ENCODE measurements at regions not wholly inside any gene's neighbourhood (a gene's known extent, or its start where the extent isn't known, plus 50 kb on each side); places are given as distances from the start of the nearest gene placed in this dataset.
A peak's percentile ranks its signal among the peaks of the same experiment; 100 is the strongest.

DNA sequence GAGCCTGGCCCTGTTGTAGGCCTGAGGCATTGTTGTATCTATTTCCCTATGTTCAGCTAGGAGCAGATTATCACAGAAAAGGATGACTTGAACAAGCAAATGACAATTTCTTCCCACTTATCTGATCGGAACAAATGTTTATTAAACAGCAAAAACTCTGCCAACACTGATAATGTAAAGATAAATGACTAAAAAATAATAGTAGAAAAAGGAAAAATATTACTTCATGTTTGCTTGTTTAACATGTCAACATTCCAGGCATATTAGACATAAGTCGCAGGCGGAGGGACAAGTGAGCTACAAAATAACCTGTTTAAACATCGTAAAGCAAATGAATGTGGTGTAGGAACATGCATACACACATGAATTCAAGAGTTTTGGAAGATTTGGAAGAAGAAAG lies 257.9 kb downstream of the TMX3 start:
- TF ChIP-seq, protein P1, sequence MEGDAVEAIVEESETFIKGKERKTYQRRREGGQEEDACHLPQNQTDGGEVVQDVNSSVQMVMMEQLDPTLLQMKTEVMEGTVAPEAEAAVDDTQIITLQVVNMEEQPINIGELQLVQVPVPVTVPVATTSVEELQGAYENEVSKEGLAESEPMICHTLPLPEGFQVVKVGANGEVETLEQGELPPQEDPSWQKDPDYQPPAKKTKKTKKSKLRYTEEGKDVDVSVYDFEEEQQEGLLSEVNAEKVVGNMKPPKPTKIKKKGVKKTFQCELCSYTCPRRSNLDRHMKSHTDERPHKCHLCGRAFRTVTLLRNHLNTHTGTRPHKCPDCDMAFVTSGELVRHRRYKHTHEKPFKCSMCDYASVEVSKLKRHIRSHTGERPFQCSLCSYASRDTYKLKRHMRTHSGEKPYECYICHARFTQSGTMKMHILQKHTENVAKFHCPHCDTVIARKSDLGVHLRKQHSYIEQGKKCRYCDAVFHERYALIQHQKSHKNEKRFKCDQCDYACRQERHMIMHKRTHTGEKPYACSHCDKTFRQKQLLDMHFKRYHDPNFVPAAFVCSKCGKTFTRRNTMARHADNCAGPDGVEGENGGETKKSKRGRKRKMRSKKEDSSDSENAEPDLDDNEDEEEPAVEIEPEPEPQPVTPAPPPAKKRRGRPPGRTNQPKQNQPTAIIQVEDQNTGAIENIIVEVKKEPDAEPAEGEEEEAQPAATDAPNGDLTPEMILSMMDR (IDR thresholded peaks at IDR 0.05; ENCODE audit: low read depth, low read length, missing control alignments) = no peak
- in situ Hi-C loops (cut with HindIII; ENCODE audit: low sequenced_read_pairs) = no loop called here
- H3K4me3 ChIP-seq (ENCODE audit: low read depth, low read length) = no peak overlapping the region
- DNase-seq (ENCODE audit: low read depth) = no peak

DNA sequence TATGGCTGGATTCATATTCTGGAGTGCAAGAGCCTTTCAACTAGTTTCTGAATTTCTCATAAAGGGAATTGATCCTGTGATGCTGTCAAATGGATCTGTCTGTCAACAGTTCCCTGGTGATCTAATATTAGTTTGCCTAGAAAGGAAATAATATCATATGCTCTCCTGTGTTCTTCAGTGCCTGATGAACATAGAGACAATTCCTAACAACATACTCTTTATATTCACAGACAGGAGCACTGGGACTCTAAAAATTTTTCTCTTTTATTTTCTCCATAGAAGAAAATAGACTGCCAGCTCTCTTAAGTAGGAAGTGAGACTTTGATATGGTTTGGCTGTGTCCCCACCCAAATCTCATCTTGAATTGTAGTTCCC lies 259.7 kb downstream of the TMX3 start:
- DNase-seq (ENCODE audit: low read depth) = no peak
- TF ChIP-seq, protein P1 (IDR thresholded peaks at IDR 0.05; ENCODE audit: low read depth, low read length, missing control alignments) = no peak

DNA sequence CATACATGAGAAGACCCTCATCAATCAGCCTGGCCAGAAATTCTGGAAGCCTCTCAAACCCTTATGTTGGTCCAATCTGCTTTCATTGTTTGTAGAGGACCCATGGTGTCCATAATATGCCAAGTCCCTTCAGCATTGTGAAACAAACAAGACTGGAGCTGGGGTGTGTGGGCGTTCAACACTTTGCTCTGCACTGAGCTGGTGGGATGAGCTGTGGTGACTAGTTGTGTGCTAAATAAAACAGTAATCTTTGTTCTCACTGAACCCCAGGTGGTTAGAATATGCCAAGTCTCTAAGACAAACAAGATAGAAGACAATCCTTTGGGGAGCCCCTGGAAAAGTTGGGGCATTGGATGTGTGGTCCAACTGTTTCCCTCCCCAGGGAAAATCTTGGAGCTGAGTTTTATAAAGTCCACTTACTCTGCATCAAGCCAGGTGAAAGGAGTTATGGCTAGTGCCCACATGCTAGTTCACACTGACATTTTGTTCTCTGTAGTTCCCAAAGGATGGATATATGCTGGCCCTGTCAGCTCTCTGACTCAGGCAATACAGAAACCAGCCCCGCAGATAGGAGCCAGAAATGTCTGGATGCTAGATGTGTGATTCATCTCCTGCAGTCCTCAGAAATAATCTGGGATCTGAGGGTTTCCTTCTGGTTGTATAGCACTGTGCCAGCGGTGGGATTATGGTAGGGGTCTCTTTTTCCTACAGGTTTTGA lies 260.2 kb downstream of the TMX3 start:
- TF ChIP-seq, protein P1 (IDR thresholded peaks at IDR 0.05; ENCODE audit: low read depth, low read length, missing control alignments) = no peak
- in situ Hi-C loops (cut with HindIII; ENCODE audit: low sequenced_read_pairs) = no loop called here
- no peak for DNase-seq (ENCODE audit: low read depth)
- no peak overlapping the region for H3K4me3 ChIP-seq (ENCODE audit: low read depth, low read length)

More for the DNA sequence above, 259.7 kb downstream of the TMX3 start:
- H3K4me3 ChIP-seq (ENCODE audit: low read depth, low read length) = no peak overlapping the region
- in situ Hi-C loops (cut with HindIII; ENCODE audit: low sequenced_read_pairs) = no loop called here

DNA sequence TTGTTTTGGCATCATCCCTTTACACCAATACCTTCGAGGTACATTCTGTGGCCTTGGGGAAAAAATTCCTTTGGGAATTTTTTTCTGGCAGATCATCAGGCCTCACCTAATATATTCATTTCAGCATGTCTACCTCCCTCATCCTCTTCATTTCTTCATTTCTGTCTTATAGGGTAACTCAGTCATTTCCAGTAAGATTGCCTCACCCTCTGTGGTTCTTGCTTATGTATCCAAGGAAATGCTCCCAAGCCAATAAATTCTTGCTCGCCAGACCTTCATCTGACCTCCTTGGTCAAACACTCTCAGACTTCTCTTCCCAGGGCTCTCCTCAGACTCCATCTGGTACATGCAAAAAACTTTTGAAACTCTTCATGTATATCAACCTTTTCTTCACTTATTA lies 265.6 kb downstream of the TMX3 start:
- no peak overlapping the region for H3K4me3 ChIP-seq (ENCODE audit: low read depth, low read length)
- TF ChIP-seq, protein P1 (IDR thresholded peaks at IDR 0.05; ENCODE audit: low read depth, low read length, missing control alignments) = no peak
- in situ Hi-C loops (cut with HindIII; ENCODE audit: low sequenced_read_pairs) = no loop called here
- DNase-seq (ENCODE audit: low read depth) = peak; percentile 47

DNA sequence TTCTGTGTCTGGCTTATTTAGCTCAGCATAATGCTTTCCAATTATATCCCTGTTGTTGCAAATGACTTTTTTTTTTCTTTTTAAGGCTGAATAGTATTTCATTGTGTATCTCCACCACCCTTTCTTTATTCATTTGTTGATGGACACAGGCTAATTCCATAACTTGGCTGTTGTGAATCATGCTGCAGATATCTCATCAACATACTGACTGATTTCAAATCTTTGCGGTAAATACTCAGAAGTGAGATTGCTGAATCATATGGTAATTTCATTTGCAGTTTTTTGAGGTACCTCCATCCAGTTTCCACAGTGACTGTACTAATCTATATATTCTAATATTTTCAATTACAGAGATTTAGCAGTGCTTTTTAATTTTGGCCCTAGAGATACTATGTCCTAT lies 266.2 kb downstream of the TMX3 start:
- in situ Hi-C loops (cut with HindIII; ENCODE audit: low sequenced_read_pairs) = no loop called here
- DNase-seq (ENCODE audit: low read depth) = peak; percentile 40
- H3K4me3 ChIP-seq (ENCODE audit: low read depth, low read length) = no peak overlapping the region
- TF ChIP-seq, protein P1 (IDR thresholded peaks at IDR 0.05; ENCODE audit: low read depth, low read length, missing control alignments) = no peak

DNA sequence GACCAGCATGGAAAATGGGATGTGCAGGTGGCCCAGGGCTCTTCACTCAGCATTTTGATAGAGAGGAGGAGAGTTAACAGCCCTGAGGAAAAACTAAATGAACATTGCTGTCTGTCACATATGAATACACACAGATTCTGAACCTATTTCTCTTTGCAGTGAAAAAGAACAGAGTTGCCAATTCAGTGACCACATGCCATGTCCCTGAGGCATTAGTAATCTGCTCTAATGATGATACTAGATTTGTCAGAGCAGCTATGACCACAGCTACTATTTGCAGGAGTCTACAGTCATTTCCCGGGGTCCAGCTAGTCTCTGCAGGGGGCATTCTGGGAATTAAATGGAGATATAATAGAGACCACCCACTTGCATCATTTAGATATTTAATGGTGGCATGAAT lies 267.6 kb downstream of the TMX3 start:
- DNase-seq (ENCODE audit: low read depth) = no peak

More for the DNA sequence above, 267.6 kb downstream of the TMX3 start:
- in situ Hi-C loops (cut with HindIII; ENCODE audit: low sequenced_read_pairs) = no loop called here
- TF ChIP-seq, protein P1 (IDR thresholded peaks at IDR 0.05; ENCODE audit: low read depth, low read length, missing control alignments) = no peak
- no peak overlapping the region for H3K4me3 ChIP-seq (ENCODE audit: low read depth, low read length)

Measured in astrocyte of the cerebellum (primary cell).